HL-60 (cell line): ENCODE measurements at regions not wholly inside any gene's neighbourhood (a gene's known extent, or its start where the extent isn't known, plus 50 kb on each side); places are given as distances from the start of the nearest gene placed in this dataset.

Experiments
- DNase-seq, 2 experiments: peaks; one replicate each; pipeline ENCODE4 v3.0.0-alpha.2; 2010 to 2020; ENCODE audit warnings: low read depth in 1 of 2, low spot score in 1 of 2
- H3K27ac ChIP-seq: fragments of 250-450 bp; sonication (Bioruptor Pico); replicated peaks from 2 replicates; pipeline ENCODE4 v1.5.1; 2020; ENCODE audit warnings: mild to moderate bottlenecking, moderate library complexity
- H3K27me3 ChIP-seq: fragments of 250-450 bp; sonication (Bioruptor Pico); 2 replicates; pipeline ENCODE4 v1.5.1; 2021; ENCODE audit warnings: mild to moderate bottlenecking, moderate library complexity; ENCODE audit not compliant: insufficient read depth, poor library complexity, severe bottlenecking
- H3K4me3 ChIP-seq: replicated peaks from 2 replicates; pipeline ENCODE4 v1.5.1; 2011; ENCODE audit warnings: mild to moderate bottlenecking, control low read depth, low read length; ENCODE audit not compliant: insufficient read depth
- CTCF ChIP-seq: IDR thresholded peaks from one replicate; pipeline ENCODE4 v1.5.1; 2011; ENCODE audit warnings: low read length, control low read depth, inconsistent platforms; ENCODE audit not compliant: insufficient read depth
- GABPA ChIP-seq: IDR thresholded peaks from 2 replicates; pipeline ENCODE4 v1.6.1; 2012; ENCODE audit warnings: low read depth
- POLR2AphosphoS5 ChIP-seq: IDR thresholded peaks from 2 replicates; pipeline ENCODE4 v1.6.1; 2012; ENCODE audit warnings: low read depth
- REST ChIP-seq: IDR thresholded peaks from 2 replicates; pipeline ENCODE4 v1.6.1; 2012; ENCODE audit warnings: low read depth; ENCODE audit not compliant: insufficient replicate concordance
- SPI1 ChIP-seq: IDR thresholded peaks from 2 replicates; pipeline ENCODE4 v1.6.1; 2012; ENCODE audit warnings: low read depth, mild to moderate bottlenecking, borderline replicate concordance

GRCh38 chrX:20455001-20455400 is 188.3 kb upstream of the RPS6KA3 start:
- no peak for DNase-seq
- Histone ChIP-seq H3K27me3 (no peaks in the 10 kb centered on the region), H3K4me3 (no peak overlapping the region), H3K27ac (no peak overlapping the region)
- TF ChIP-seq SPI1, result no peak
- TF ChIP-seq GABPA, result no peak
- TF ChIP-seq CTCF, result no peak
- TF ChIP-seq POLR2AphosphoS5, result no peak

GRCh38 chrX:20454117-20454516 is 187.4 kb upstream of the RPS6KA3 start:
- no peaks in the 10 kb centered on the region for H3K27me3 ChIP-seq
- no peak for TF ChIP-seq SPI1
- no peak for TF ChIP-seq REST
- TF ChIP-seq GABPA, result no peak
- no peak for TF ChIP-seq CTCF
- TF ChIP-seq POLR2AphosphoS5, result no peak
- H3K4me3 ChIP-seq, result no peak overlapping the region
- DNase-seq, result no peak
- H3K27ac ChIP-seq, result no peak overlapping the region

- no peak for DNase-seq
- no peak overlapping the region for H3K27ac ChIP-seq
- H3K27me3 ChIP-seq, result no peaks in the 10 kb centered on the region
- TF ChIP-seq SPI1, result no peak
- no peak for TF ChIP-seq REST
- TF ChIP-seq CTCF, result no peak
- TF ChIP-seq GABPA, result no peak
- TF ChIP-seq POLR2AphosphoS5, result no peak
- H3K4me3 ChIP-seq, result no peak overlapping the region
Measured at GRCh38 chrX:20452487-20452886, 185.8 kb upstream of the RPS6KA3 start.

- no peak for TF ChIP-seq POLR2AphosphoS5
- no peak for DNase-seq
Measured at GRCh38 chrX:20451929-20452328, 185.2 kb upstream of the RPS6KA3 start.

More at GRCh38 chrX:20451929-20452328, 185.2 kb upstream of the RPS6KA3 start:
- Histone ChIP-seq H3K27ac (no peak overlapping the region), H3K27me3 (no peaks in the 10 kb centered on the region), H3K4me3 (no peak overlapping the region)
